GM23338 (cell line): ENCODE measurements at regions not wholly inside any gene's neighbourhood (a gene's known extent, or its start where the extent isn't known, plus 50 kb on each side); places are given as distances from the start of the nearest gene placed in this dataset.

Source experiments
- ATAC-seq: fragments of 200-7000 bp; cut with Tn5 transposase; 3 replicates; pipeline ENCODE4 v1.9.1; 2020
- DNase-seq: peaks from one replicate; pipeline ENCODE4 v3.0.0-alpha.2; 2015; ENCODE audit warnings: low spot score
- H2AFZ ChIP-seq: fragments of 200-600 bp; sonication (generic); 2 replicates; pipeline ENCODE4 v1.8.0; 2016; ENCODE audit warnings: antibody characterized with exemption, mild to moderate bottlenecking, moderate library complexity
- H3F3A ChIP-seq: fragments of 200-600 bp; sonication (generic); replicated peaks from 2 replicates; pipeline ENCODE4 v1.8.0; 2017; ENCODE audit warnings: antibody characterized with exemption, mixed run types, low read depth
- H3K27ac ChIP-seq: fragments of 200-600 bp; sonication (generic); 2 replicates; pipeline ENCODE4 v1.6.1; 2016; ENCODE audit warnings: low read depth
- H3K27me3 ChIP-seq: fragments of 200-600 bp; sonication (generic); 2 replicates; pipeline ENCODE4 v1.8.0; 2016; ENCODE audit warnings: mild to moderate bottlenecking, mixed run types, moderate library complexity; ENCODE audit not compliant: insufficient read depth
- H3K36me3 ChIP-seq: fragments of 200-600 bp; sonication (generic); 2 replicates; pipeline ENCODE4 v1.8.0; 2016; ENCODE audit warnings: mild to moderate bottlenecking; ENCODE audit not compliant: insufficient read depth
- H3K4me1 ChIP-seq: fragments of 200-600 bp; sonication (generic); 2 replicates; pipeline ENCODE4 v1.8.0; 2016; ENCODE audit warnings: mild to moderate bottlenecking, moderate library complexity; ENCODE audit not compliant: insufficient read depth
- H3K4me2 ChIP-seq: fragments of 200-600 bp; sonication (generic); 2 replicates; pipeline ENCODE4 v1.7.1; 2017; ENCODE audit warnings: mixed run types
- H3K4me3 ChIP-seq: fragments of 200-600 bp; sonication (generic); 2 replicates; pipeline ENCODE4 v1.6.1; 2016; ENCODE audit warnings: mixed run types
- H3K79me2 ChIP-seq: fragments of 200-600 bp; sonication (generic); replicated peaks from 2 replicates; pipeline ENCODE4 v1.8.0; 2017; ENCODE audit warnings: mild to moderate bottlenecking; ENCODE audit not compliant: insufficient read depth
- H3K9me2 ChIP-seq: fragments of 200-600 bp; sonication (generic); 2 replicates; pipeline ENCODE4 v1.8.0; 2017; ENCODE audit not compliant: insufficient read depth
- H4K20me1 ChIP-seq: fragments of 200-600 bp; sonication (generic); replicated peaks from 2 replicates; pipeline ENCODE4 v1.8.0; 2017; ENCODE audit warnings: mild to moderate bottlenecking; ENCODE audit not compliant: insufficient read depth
- H3K27ac Mint-ChIP-seq: 2 replicates; pipeline ENCODE4 v1.8.0; 2020; ENCODE audit warnings: inconsistent platforms, mild to moderate bottlenecking, moderate library complexity, mixed read lengths
- H3K27me3 Mint-ChIP-seq: 3 replicates; pipeline ENCODE4 v1.8.0; 2022; ENCODE audit warnings: low read depth, mild to moderate bottlenecking, moderate library complexity, mixed read lengths, inconsistent platforms; ENCODE audit not compliant: insufficient read depth, poor library complexity
- H3K36me3 Mint-ChIP-seq: 3 replicates; pipeline ENCODE4 v1.8.0; 2021; ENCODE audit warnings: low read depth, mild to moderate bottlenecking, inconsistent platforms, moderate library complexity, mixed read lengths
- H3K4me1 Mint-ChIP-seq: 3 replicates; pipeline ENCODE4 v1.8.0; 2020; ENCODE audit warnings: mild to moderate bottlenecking, inconsistent platforms, mixed read lengths
- H3K4me3 Mint-ChIP-seq: 3 replicates; pipeline ENCODE4 v1.8.0; 2021; ENCODE audit warnings: moderate library complexity, mild to moderate bottlenecking, inconsistent platforms, mixed read lengths
- H3K9me3 Mint-ChIP-seq: 3 replicates; pipeline ENCODE4 v1.8.0; 2020; ENCODE audit warnings: moderate library complexity, mild to moderate bottlenecking, inconsistent platforms, mixed read lengths
- CREB1 ChIP-seq: fragments of 250-450 bp; sonication (Bioruptor Pico); IDR thresholded peaks from 2 replicates; pipeline ENCODE4 v1.5.0; 2020; ENCODE audit warnings: low read depth, mild to moderate bottlenecking, moderate library complexity
- ETS1 ChIP-seq: IDR thresholded peaks from 2 replicates; pipeline ENCODE4 v1.6.1; 2016; ENCODE audit warnings: antibody characterized with exemption
- JUNB ChIP-seq: IDR thresholded peaks from one replicate; pipeline ENCODE4 v1.6.1; 2016; ENCODE audit warnings: antibody characterized with exemption; ENCODE audit not compliant: unreplicated experiment
- NANOG ChIP-seq: IDR thresholded peaks from 2 replicates; pipeline ENCODE4 v1.6.1; 2016; ENCODE audit warnings: antibody characterized with exemption, borderline replicate concordance
- POLR2AphosphoS5 ChIP-seq: IDR thresholded peaks from 2 replicates; pipeline ENCODE4 v1.6.1; 2016; ENCODE audit warnings: antibody characterized with exemption, low read depth
- STAT1 ChIP-seq: IDR thresholded peaks from one replicate; pipeline ENCODE4 v1.6.1; 2016; ENCODE audit warnings: antibody characterized with exemption; ENCODE audit not compliant: unreplicated experiment
- ZNF114 ChIP-seq: fragments of 250-450 bp; sonication (Bioruptor Pico); IDR thresholded peaks from 2 replicates; pipeline ENCODE4 v1.5.0; 2020; ENCODE audit warnings: mild to moderate bottlenecking, moderate library complexity
- ZNF331 ChIP-seq: fragments of 250-450 bp; sonication (Bioruptor Pico); IDR thresholded peaks from 2 replicates; pipeline ENCODE4 v1.5.0; 2020; ENCODE audit warnings: low read depth, mild to moderate bottlenecking, moderate library complexity
- ZNF462 ChIP-seq: fragments of 250-450 bp; sonication (Bioruptor Pico); IDR thresholded peaks from 2 replicates; pipeline ENCODE4 v1.5.0; 2020; ENCODE audit warnings: mild to moderate bottlenecking, moderate library complexity
- TF ChIP-seq, protein P1 (sequence below): IDR thresholded peaks from one replicate; pipeline ENCODE4 v1.6.1; 2018; ENCODE audit warnings: antibody characterized with exemption; ENCODE audit not compliant: unreplicated experiment
- TF ChIP-seq, protein P2 (sequence below), 2 experiments: fragments of 200-600 bp in 1 of 2; sonication (generic) in 1 of 2; conservative IDR thresholded peaks; 2 replicates each; pipeline versions ENCODE4 v1.5.1 to v1.6.1; 2016 to 2017; ENCODE audit warnings: antibody characterized with exemption in 2 of 2, low read depth in 2 of 2, mild to moderate bottlenecking in 2 of 2, moderate library complexity in 1 of 2

- TF ChIP-seq, protein P1, sequence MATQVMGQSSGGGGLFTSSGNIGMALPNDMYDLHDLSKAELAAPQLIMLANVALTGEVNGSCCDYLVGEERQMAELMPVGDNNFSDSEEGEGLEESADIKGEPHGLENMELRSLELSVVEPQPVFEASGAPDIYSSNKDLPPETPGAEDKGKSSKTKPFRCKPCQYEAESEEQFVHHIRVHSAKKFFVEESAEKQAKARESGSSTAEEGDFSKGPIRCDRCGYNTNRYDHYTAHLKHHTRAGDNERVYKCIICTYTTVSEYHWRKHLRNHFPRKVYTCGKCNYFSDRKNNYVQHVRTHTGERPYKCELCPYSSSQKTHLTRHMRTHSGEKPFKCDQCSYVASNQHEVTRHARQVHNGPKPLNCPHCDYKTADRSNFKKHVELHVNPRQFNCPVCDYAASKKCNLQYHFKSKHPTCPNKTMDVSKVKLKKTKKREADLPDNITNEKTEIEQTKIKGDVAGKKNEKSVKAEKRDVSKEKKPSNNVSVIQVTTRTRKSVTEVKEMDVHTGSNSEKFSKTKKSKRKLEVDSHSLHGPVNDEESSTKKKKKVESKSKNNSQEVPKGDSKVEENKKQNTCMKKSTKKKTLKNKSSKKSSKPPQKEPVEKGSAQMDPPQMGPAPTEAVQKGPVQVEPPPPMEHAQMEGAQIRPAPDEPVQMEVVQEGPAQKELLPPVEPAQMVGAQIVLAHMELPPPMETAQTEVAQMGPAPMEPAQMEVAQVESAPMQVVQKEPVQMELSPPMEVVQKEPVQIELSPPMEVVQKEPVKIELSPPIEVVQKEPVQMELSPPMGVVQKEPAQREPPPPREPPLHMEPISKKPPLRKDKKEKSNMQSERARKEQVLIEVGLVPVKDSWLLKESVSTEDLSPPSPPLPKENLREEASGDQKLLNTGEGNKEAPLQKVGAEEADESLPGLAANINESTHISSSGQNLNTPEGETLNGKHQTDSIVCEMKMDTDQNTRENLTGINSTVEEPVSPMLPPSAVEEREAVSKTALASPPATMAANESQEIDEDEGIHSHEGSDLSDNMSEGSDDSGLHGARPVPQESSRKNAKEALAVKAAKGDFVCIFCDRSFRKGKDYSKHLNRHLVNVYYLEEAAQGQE = no peak
- no peak for TF ChIP-seq JUNB
- TF ChIP-seq, protein P2, sequence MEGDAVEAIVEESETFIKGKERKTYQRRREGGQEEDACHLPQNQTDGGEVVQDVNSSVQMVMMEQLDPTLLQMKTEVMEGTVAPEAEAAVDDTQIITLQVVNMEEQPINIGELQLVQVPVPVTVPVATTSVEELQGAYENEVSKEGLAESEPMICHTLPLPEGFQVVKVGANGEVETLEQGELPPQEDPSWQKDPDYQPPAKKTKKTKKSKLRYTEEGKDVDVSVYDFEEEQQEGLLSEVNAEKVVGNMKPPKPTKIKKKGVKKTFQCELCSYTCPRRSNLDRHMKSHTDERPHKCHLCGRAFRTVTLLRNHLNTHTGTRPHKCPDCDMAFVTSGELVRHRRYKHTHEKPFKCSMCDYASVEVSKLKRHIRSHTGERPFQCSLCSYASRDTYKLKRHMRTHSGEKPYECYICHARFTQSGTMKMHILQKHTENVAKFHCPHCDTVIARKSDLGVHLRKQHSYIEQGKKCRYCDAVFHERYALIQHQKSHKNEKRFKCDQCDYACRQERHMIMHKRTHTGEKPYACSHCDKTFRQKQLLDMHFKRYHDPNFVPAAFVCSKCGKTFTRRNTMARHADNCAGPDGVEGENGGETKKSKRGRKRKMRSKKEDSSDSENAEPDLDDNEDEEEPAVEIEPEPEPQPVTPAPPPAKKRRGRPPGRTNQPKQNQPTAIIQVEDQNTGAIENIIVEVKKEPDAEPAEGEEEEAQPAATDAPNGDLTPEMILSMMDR (conservative IDR thresholded peaks at IDR 0.05; ENCODE audit: low read depth in 2 of 2) = no peak
- TF ChIP-seq POLR2AphosphoS5 = no peak
- TF ChIP-seq ZNF331 (CRISPR knock-in tag) = no peak
Observed at GRCh38 chr10:131698232-131698631, 202.6 kb upstream of the PPP2R2D start (continued).

DNA sequence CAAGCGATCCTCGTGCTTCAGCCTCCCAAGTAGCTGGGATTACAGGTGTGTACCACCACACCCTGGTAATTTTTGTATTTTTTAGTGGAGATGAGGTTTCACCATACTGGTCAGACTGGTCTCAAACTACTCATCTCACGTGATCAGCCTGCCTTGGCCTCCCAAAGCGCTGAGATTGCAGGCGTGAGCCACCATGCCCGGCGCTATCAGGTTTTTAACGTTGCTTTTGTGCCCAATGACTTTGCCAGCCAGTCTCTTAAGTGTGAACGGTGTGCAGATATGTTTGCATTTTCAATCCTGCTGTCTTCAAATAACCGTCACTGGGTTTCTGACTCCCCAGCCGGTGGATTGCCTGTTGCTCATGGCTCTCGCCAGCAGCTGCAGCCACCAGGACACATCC lies 201.8 kb upstream of the PPP2R2D start:
- Histone ChIP-seq H2AFZ (no peak overlapping the region), H3K36me3 (no peaks in the 10 kb centered on the region), H4K20me1 (no peaks in the 10 kb centered on the region), H3K27ac (no peak overlapping the region), H3K4me2 (no peak overlapping the region), H3K9me2 (no peaks in the 10 kb centered on the region), H3K27me3 (no peaks in the 10 kb centered on the region), H3K4me1 (no peaks in the 10 kb centered on the region), H3K4me3 (no peak overlapping the region), H3F3A (no peaks in the 10 kb centered on the region), H3K79me2 (no peaks in the 10 kb centered on the region)
- Mint-ChIP-seq H3K4me1 (peaks cover 5% of the 10 kb centered on the region), H3K36me3 (no peaks in the 10 kb centered on the region), H3K4me3 (no peak overlapping the region), H3K9me3 (no peaks in the 10 kb centered on the region), H3K27ac (no peak overlapping the region), H3K27me3 (peaks cover 8% of the 10 kb centered on the region)
- no peak for DNase-seq
- no peak for ATAC-seq
- no peak for TF ChIP-seq ETS1
- no peak for TF ChIP-seq JUNB
- TF ChIP-seq, protein P2 (conservative IDR thresholded peaks at IDR 0.05; ENCODE audit: low read depth in 2 of 2) = no peak
- no peak for TF ChIP-seq CREB1 (CRISPR knock-in tag)
- TF ChIP-seq ZNF114 (CRISPR knock-in tag) = no peak
- no peak for TF ChIP-seq STAT1
- no peak for TF ChIP-seq NANOG
- no peak for TF ChIP-seq ZNF462 (CRISPR knock-in tag)
